Natural killer cell (primary cell): ENCODE measurements at regions not wholly inside any gene's neighbourhood (a gene's known extent, or its start where the extent isn't known, plus 50 kb on each side); places are given as distances from the start of the nearest gene placed in this dataset.

Experiments
- ATAC-seq, 3 donors: fragments of 150-1000 bp in 2 of 3; fragments of 200-7000 bp in 1 of 3; cut with Tn5 transposase; 1 replicate in 1 of 3; 2 replicates in 2 of 3; pipeline ENCODE4 v1.10.0; 2021; ENCODE audit warnings: mild to moderate bottlenecking in 2 of 3, moderate library complexity in 2 of 3
- DNase-seq, 2 donors: peaks; one replicate each; pipeline versions ENCODE4 v3.0.0 to v3.0.0-alpha.2; 2013 to 2021; ENCODE audit warnings: mixed read lengths in 1 of 2
- H3K27ac ChIP-seq: one replicate; pipeline ENCODE4 v1.5.1; 2013; ENCODE audit warnings: mild to moderate bottlenecking, low read length
- H3K27me3 ChIP-seq: one replicate; pipeline ENCODE4 v1.6.1; 2013; ENCODE audit warnings: low read length; ENCODE audit not compliant: control insufficient read depth, insufficient read depth
- H3K36me3 ChIP-seq: one replicate; pipeline ENCODE4 v1.6.1; 2013; ENCODE audit warnings: low read length; ENCODE audit not compliant: control insufficient read depth, insufficient read depth
- H3K4me1 ChIP-seq: one replicate; pipeline ENCODE4 v1.6.1; 2013; ENCODE audit warnings: low read length; ENCODE audit not compliant: control insufficient read depth, insufficient read depth
- H3K4me3 ChIP-seq: one replicate; pipeline ENCODE4 v1.5.1; 2013; ENCODE audit warnings: low read length
- H3K9me3 ChIP-seq: one replicate; pipeline ENCODE4 v1.6.1; 2013; ENCODE audit warnings: low read length; ENCODE audit not compliant: control insufficient read depth, insufficient read depth
- H3K27ac Mint-ChIP-seq, 2 donors: one replicate each; pipeline ENCODE4 v1.8.0; 2022; ENCODE audit warnings: mild to moderate bottlenecking in 2 of 2, mixed read lengths in 2 of 2, moderate library complexity in 1 of 2
- H3K27me3 Mint-ChIP-seq, 2 donors: one replicate each; pipeline ENCODE4 v1.8.0; 2022; ENCODE audit warnings: low read depth in 2 of 2, mixed read lengths in 2 of 2
- H3K36me3 Mint-ChIP-seq: one replicate; pipeline ENCODE4 v1.8.0; 2022; ENCODE audit warnings: mixed read lengths
- H3K4me1 Mint-ChIP-seq, 2 donors: one replicate each; pipeline ENCODE4 v1.8.0; 2022; ENCODE audit warnings: mixed read lengths in 2 of 2
- H3K4me3 Mint-ChIP-seq: one replicate; pipeline ENCODE4 v1.8.0; 2022; ENCODE audit warnings: mild to moderate bottlenecking, moderate library complexity, mixed read lengths
- H3K9me3 Mint-ChIP-seq, 2 donors: one replicate each; pipeline ENCODE4 v1.8.0; 2022; ENCODE audit warnings: mixed read lengths in 2 of 2
- WGBS: methylation state at CpG from one replicate; pipeline ENCODE4 v1.1.7; 2013; ENCODE audit warnings: missing lambda C conversion rate; ENCODE audit not compliant: insufficient coverage; 5-methylcytosine and 5-hydroxymethylcytosine counted together
- intact Hi-C: fragments of 100-400 bp; cut with micrococcal nuclease; formaldehyde crosslinking; loops from one replicate; pipeline ENCODE4 v1.14.2; 2022
- TF ChIP-seq, protein P1 (sequence below): fragments of 200-600 bp; IDR thresholded peaks from one replicate; pipeline ENCODE4 v1.8.0; 2022; ENCODE audit warnings: antibody characterized with exemption

DNA sequence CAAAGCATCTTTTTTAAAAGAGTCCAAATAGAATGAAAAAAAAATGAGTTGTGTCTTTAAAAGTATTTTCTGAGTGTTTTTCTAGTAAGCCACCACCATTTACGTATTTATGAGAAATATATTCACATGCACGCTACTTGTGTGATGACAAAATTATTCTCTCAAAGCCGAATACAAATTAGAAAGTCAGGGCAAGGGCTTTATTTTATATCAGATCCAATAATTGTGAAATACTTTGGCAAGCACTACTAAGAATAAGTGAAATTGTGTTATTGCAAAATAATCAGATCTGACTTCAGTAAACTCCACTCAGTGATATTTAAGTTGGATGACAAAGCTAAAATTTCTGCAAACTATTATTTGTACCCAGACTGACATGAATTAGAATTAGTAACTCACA, 589.3 kb upstream of the KCNMB2 start:
- ATAC-seq (no peak), DNase-seq (no peak)
- Mint-ChIP-seq H3K4me3 (no peak overlapping the region), H3K27me3 (no peaks in the 10 kb centered on the region), H3K9me3 (peaks cover 0 to 2% of the 10 kb centered on the region in 2 donors), H3K36me3 (no peaks in the 10 kb centered on the region), H3K4me1 (peaks cover 22 to 27% of the 10 kb centered on the region in 2 donors), H3K27ac (no peak overlapping the region)
- intact Hi-C loops = no loop called here
- Histone ChIP-seq H3K27me3 (no peaks in the 10 kb centered on the region), H3K36me3 (no peaks in the 10 kb centered on the region), H3K4me1 (peaks cover 3% of the 10 kb centered on the region), H3K27ac (no peak overlapping the region), H3K4me3 (no peak overlapping the region), H3K9me3 (no peaks in the 10 kb centered on the region)
- 100% methylated on average over 1 of the region's 3 CpGs for WGBS
- TF ChIP-seq, protein P1, sequence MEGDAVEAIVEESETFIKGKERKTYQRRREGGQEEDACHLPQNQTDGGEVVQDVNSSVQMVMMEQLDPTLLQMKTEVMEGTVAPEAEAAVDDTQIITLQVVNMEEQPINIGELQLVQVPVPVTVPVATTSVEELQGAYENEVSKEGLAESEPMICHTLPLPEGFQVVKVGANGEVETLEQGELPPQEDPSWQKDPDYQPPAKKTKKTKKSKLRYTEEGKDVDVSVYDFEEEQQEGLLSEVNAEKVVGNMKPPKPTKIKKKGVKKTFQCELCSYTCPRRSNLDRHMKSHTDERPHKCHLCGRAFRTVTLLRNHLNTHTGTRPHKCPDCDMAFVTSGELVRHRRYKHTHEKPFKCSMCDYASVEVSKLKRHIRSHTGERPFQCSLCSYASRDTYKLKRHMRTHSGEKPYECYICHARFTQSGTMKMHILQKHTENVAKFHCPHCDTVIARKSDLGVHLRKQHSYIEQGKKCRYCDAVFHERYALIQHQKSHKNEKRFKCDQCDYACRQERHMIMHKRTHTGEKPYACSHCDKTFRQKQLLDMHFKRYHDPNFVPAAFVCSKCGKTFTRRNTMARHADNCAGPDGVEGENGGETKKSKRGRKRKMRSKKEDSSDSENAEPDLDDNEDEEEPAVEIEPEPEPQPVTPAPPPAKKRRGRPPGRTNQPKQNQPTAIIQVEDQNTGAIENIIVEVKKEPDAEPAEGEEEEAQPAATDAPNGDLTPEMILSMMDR = no peak

DNA sequence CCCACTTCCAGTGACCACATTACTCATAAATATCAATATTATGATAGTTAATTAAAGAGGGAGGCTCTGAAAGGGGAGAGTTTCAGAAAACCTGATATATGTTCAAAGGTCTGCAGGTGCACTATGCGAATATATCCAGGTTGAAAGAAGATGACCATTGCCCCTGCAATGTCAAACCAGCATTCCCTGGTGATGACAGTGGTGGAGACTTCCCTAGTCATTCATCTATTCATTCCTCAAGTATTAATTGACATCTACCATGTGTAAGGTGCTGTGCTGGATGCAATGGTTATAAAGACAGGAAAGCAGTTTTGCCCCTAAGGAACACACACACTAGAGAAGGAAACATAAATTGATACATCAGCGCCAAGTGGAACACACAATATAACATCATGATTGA, 588.3 kb upstream of the KCNMB2 start:
- DNase-seq = no peak
- Mint-ChIP-seq H3K4me1 (peaks cover 22 to 27% of the 10 kb centered on the region in 2 donors), H3K27me3 (no peaks in the 10 kb centered on the region), H3K36me3 (no peaks in the 10 kb centered on the region), H3K9me3 (peaks cover 0 to 2% of the 10 kb centered on the region in 2 donors), H3K4me3 (no peak overlapping the region), H3K27ac (no peak overlapping the region)
- intact Hi-C loops = no loop called here
- Histone ChIP-seq H3K9me3 (no peaks in the 10 kb centered on the region), H3K27me3 (no peaks in the 10 kb centered on the region), H3K4me3 (no peak overlapping the region), H3K4me1 (peaks cover 3% of the 10 kb centered on the region), H3K27ac (no peak overlapping the region), H3K36me3 (no peaks in the 10 kb centered on the region)
- ATAC-seq = no peak
- TF ChIP-seq, protein P1 = no peak
- 97% methylated on average over 2 of the region's 2 CpGs for WGBS

DNA sequence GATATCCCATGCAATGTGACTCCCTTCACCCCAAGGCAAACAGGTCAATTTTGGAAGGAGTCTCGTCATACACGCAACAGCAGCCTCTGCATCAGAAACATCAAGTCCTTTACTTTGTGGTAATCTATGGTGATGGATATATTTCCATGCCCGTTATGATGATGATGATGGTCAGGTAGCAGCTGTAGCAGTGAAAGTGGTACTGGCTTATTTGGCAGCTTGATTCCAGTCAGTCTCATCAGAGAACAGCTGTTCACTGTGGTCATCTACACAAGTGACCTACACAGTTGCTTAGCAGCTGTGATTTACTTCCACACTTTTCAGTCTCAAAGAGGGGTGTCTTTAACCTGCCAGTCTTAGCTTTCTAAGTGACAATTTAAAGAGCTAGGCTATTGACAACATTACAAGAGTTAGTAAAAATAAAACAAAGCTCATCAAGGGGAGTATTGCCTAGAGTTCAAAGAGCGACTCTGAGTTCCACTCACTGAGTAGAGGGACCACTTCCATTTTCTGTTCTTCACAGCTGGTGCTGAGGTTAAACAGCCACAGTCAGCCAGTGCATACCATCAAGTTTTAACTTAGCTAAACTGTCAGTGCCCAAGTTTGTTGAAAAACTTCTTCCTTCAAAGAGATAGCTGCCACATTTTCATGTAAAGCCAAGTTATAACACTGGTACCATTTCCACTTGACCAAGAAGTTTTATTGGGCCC, 587.4 kb upstream of the KCNMB2 start:
- DNase-seq (no peak), ATAC-seq (no peak)
- Mint-ChIP-seq H3K9me3 (peaks cover 0 to 2% of the 10 kb centered on the region in 2 donors), H3K4me3 (no peak overlapping the region), H3K4me1 (peaks cover 19 to 24% of the 10 kb centered on the region in 2 donors), H3K36me3 (no peaks in the 10 kb centered on the region), H3K27me3 (no peaks in the 10 kb centered on the region), H3K27ac (no peak overlapping the region)
- intact Hi-C loops = no loop called here
- Histone ChIP-seq H3K9me3 (no peaks in the 10 kb centered on the region), H3K36me3 (no peaks in the 10 kb centered on the region), H3K4me3 (no peak overlapping the region), H3K27me3 (no peaks in the 10 kb centered on the region), H3K4me1 (peaks cover 3% of the 10 kb centered on the region), H3K27ac (no peak overlapping the region)
- WGBS = 82% methylated on average over 4 of the region's 4 CpGs
- TF ChIP-seq, protein P1 = no peak

DNA sequence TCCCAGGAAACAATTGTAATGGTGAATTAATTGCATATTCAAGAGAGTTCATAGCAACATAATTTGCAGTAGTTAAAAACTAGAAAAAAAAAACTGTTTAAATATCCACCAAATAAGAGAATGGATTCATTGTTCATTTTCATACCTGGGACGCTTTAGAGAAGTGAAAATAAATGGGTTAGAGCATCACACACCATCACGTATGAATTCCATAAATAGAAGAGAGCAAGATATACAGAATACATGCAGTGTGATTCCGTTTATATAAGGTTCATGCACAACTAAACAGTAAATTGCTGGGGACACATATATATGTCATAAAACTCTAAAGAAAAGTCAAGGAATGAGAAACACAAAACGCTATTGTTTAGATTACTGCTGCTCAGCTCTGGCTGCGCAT, 577.0 kb upstream of the KCNMB2 start:
- no peaks in the 10 kb centered on the region for H3K4me1 Mint-ChIP-seq
- no peak overlapping the region for H3K4me3 ChIP-seq
- no peaks in the 10 kb centered on the region for H3K9me3 ChIP-seq
- no peaks in the 10 kb centered on the region for H3K4me1 ChIP-seq
- no peaks in the 10 kb centered on the region for H3K27me3 Mint-ChIP-seq
- H3K27ac Mint-ChIP-seq = no peak overlapping the region
- H3K27me3 ChIP-seq = no peaks in the 10 kb centered on the region
- H3K4me3 Mint-ChIP-seq = no peak overlapping the region
- no peak overlapping the region for H3K27ac ChIP-seq
- H3K36me3 Mint-ChIP-seq = no peaks in the 10 kb centered on the region
- H3K9me3 Mint-ChIP-seq = no peaks in the 10 kb centered on the region
- no peak for DNase-seq
- intact Hi-C loops = no loop called here
- 88% methylated on average over 3 of the region's 5 CpGs for WGBS
- TF ChIP-seq, protein P1 = no peak
- no peaks in the 10 kb centered on the region for H3K36me3 ChIP-seq
- ATAC-seq = no peak
